ENCODE measurements at regions not wholly inside any gene's neighbourhood (a gene's known extent, or its start where the extent isn't known, plus 50 kb on each side); places are given as distances from the start of the nearest gene placed in this dataset.

GRCh38 chr9:85890962-85891361 is 50.0 kb upstream of the NAA35 start:
- no peak overlapping the region for H4K91ac ChIP-seq (ENCODE audit: low read length)
- no peak overlapping the region for H2AK5ac ChIP-seq (ENCODE audit: low read length, severe bottlenecking)
- no peak overlapping the region for H3K14ac ChIP-seq (ENCODE audit: low read length in 2 of 2)
- H3K36me3 ChIP-seq (ENCODE audit: control insufficient read depth in 1 of 2, insufficient read depth in 2 of 2, low read depth in 1 of 2, low read length in 2 of 2) = no peaks in the 10 kb centered on the region
- no peak for DNase-seq
- no peaks in the 10 kb centered on the region for H3K27me3 ChIP-seq (ENCODE audit: control insufficient read depth in 1 of 2, insufficient read depth in 1 of 2, low read length in 2 of 2)
- H3K4me3 ChIP-seq (ENCODE audit: insufficient read depth in 1 of 2, low read depth in 1 of 2, low read length in 2 of 2) = no peak overlapping the region
- no peak overlapping the region for H3K4me2 ChIP-seq (ENCODE audit: low read length, poor library complexity, severe bottlenecking)
- 100% methylated on average over 1 of the region's 1 CpG for WGBS
- no peak overlapping the region for H2BK12ac ChIP-seq (ENCODE audit: low read length in 2 of 2)
- no peak overlapping the region for H3K27ac ChIP-seq (ENCODE audit: low read length, poor library complexity, severe bottlenecking)
- H4K8ac ChIP-seq (ENCODE audit: low read length) = no peak overlapping the region
- H3K9me3 ChIP-seq (ENCODE audit: control insufficient read depth, low read length) = no peaks in the 10 kb centered on the region
- no peak overlapping the region for H2BK5ac ChIP-seq (ENCODE audit: low read depth, low read length, poor library complexity, severe bottlenecking)
- H3K23ac ChIP-seq (ENCODE audit: low read length in 2 of 2) = no peak overlapping the region
- no peaks in the 10 kb centered on the region for H3K4me1 ChIP-seq (ENCODE audit: control insufficient read depth, insufficient read depth, low read depth, low read length)
- H2BK120ac ChIP-seq (ENCODE audit: low read depth, low read length) = no peak overlapping the region
- H3K4ac ChIP-seq (ENCODE audit: low read depth in 1 of 2, low read length in 2 of 2) = no peak overlapping the region
- H3K18ac ChIP-seq (ENCODE audit: low read depth in 1 of 2, low read length in 2 of 2) = no peak overlapping the region
- no peak overlapping the region for H2AFZ ChIP-seq (ENCODE audit: low read depth, low read length)
- no peaks in the 10 kb centered on the region for H3K79me1 ChIP-seq (replicated peaks; ENCODE audit: low read length, poor library complexity, severe bottlenecking)
- H2BK15ac ChIP-seq (ENCODE audit: low read depth, poor library complexity, severe bottlenecking) = no peak overlapping the region
- H3K9ac ChIP-seq (ENCODE audit: low read length) = no peak overlapping the region

Measured in mesenchymal stem cell (in vitro differentiated cells and primary cell).